ENCODE measurements at regions not wholly inside any gene's neighbourhood (a gene's known extent, or its start where the extent isn't known, plus 50 kb on each side); places are given as distances from the start of the nearest gene placed in this dataset.

GRCh38 chrX:107574054-107574683, 54.1 kb upstream of the PRPS1 start (continued):
- TF ChIP-seq FOXO1 (CRISPR knock-in tag; IDR thresholded peaks at IDR 0.05) (peak; percentile 58; the same call in 1 of the 2 replicates), PAXIP1 (CRISPR knock-in tag; conservative IDR thresholded peaks at IDR 0.05) (peak; percentile 71), FOSL1 (CRISPR knock-in tag; IDR thresholded peaks at IDR 0.05; ENCODE audit: borderline replicate concordance) (peak; percentile 57; the same call in 1 of the 2 replicates), ZGPAT (CRISPR knock-in tag; IDR thresholded peaks at IDR 0.05) (peak; percentile 43; the same call in 1 of the 2 replicates), NR2F1 (CRISPR knock-in tag; IDR thresholded peaks at IDR 0.05) (peak in 1 of 2 experiments; percentile 79; a peak in 2 of 4 replicates), ZNF629 (CRISPR knock-in tag; conservative IDR thresholded peaks at IDR 0.05) (no peak), ZNF816 (CRISPR knock-in tag; IDR thresholded peaks at IDR 0.05; ENCODE audit: borderline replicate concordance) (0 out of 2 replicates have a peak, but pooled peaks have one; percentile 63), AHDC1 (CRISPR knock-in tag; IDR thresholded peaks at IDR 0.05; ENCODE audit: borderline replicate concordance) (peak; percentile 75; the same call in 1 of the 2 replicates), ZNF609 (CRISPR knock-in tag; IDR thresholded peaks at IDR 0.05; ENCODE audit: borderline replicate concordance) (peak; percentile 88), ZNF138 (CRISPR knock-in tag; IDR thresholded peaks at IDR 0.05; ENCODE audit: low read depth) (no peak), PLSCR1 (CRISPR knock-in tag; IDR thresholded peaks at IDR 0.05; ENCODE audit: borderline replicate concordance) (no peak)

Measured in HepG2 (cell line).